A673 (cell line): ENCODE measurements at regions not wholly inside any gene's neighbourhood (a gene's known extent, or its start where the extent isn't known, plus 50 kb on each side); places are given as distances from the start of the nearest gene placed in this dataset.

ENCODE experiments used
- EZH2 ChIP-seq: fragments of 200-600 bp; sonication (generic); IDR thresholded peaks from 2 replicates; pipeline ENCODE4 v1.6.1; 2017; ENCODE audit warnings: borderline replicate concordance, low read depth, mild to moderate bottlenecking, mixed read lengths, antibody characterized with exemption, low read length; ENCODE audit not compliant: poor library complexity, severe bottlenecking
- TF ChIP-seq, protein P1 (sequence below): fragments of 300-800, 200-600 bp; sonication (generic); conservative IDR thresholded peaks from 2 replicates; pipeline ENCODE4 v1.5.1; 2017; ENCODE audit warnings: low read depth, mild to moderate bottlenecking, antibody characterized with exemption, low read length, moderate library complexity, mixed read lengths

DNA sequence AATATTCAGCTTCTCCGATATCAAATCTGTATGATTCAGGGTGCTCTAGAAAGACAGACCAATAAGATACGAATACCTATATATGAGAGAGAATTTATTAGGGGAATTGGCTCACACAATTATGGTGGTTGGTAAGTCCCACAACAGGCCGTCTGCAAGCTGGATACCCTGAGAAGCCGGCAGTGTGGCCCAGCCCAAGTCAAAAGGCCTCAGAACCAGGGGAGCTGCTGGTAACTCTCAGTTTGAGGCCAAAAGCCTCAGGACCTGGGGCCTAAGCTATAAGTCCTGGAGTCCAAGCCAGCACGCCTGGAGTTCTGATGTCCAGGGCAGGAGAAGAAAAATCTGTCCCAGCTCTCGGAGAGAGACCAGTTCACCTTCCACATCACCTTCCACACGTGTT lies 318.7 kb downstream of the BRD1 start:
- TF ChIP-seq EZH2 = no peak
- TF ChIP-seq, protein P1, sequence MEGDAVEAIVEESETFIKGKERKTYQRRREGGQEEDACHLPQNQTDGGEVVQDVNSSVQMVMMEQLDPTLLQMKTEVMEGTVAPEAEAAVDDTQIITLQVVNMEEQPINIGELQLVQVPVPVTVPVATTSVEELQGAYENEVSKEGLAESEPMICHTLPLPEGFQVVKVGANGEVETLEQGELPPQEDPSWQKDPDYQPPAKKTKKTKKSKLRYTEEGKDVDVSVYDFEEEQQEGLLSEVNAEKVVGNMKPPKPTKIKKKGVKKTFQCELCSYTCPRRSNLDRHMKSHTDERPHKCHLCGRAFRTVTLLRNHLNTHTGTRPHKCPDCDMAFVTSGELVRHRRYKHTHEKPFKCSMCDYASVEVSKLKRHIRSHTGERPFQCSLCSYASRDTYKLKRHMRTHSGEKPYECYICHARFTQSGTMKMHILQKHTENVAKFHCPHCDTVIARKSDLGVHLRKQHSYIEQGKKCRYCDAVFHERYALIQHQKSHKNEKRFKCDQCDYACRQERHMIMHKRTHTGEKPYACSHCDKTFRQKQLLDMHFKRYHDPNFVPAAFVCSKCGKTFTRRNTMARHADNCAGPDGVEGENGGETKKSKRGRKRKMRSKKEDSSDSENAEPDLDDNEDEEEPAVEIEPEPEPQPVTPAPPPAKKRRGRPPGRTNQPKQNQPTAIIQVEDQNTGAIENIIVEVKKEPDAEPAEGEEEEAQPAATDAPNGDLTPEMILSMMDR = no peak
